ENCODE measurements at regions not wholly inside any gene's neighbourhood (a gene's known extent, or its start where the extent isn't known, plus 50 kb on each side); places are given as distances from the start of the nearest gene placed in this dataset.

DNA sequence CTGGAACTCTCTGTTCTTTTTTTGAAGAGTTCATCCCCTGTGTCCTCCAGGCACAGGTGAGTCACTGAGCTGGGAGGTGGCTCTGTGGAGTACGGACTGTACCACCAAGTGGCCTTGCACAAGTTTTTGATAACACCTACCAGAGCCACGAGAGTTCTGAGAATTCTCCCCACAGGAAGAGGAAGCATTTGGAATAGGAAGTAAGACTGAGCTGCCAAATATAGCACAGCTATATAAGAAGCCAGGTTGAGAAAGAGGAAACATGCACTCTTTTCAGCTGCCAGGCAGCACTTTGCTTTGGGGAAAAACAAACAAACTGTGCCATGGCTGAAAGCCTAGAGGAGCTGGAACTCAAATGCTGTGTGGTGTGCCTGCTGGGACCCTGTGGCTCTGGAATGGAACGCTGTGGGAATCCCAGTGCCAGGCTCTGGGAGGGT is 70.8 kb upstream of the RIPOR2 start (continued):
- TF ChIP-seq TBL1XR1 (IDR thresholded peaks at IDR 0.05; ENCODE audit: low read depth, low read length), result no peak
- TF ChIP-seq EP300 (IDR thresholded peaks at IDR 0.05; ENCODE audit: borderline replicate concordance in 1 of 2, control insufficient read depth in 1 of 2, low read depth in 2 of 2, low read length in 2 of 2), result peak in 1 of 2 experiments; percentile 44; a peak in 1 of 4 replicates
- TF ChIP-seq MYB (IDR thresholded peaks at IDR 0.05; ENCODE audit: borderline replicate concordance, low read depth, low read length), result no peak
- TF ChIP-seq USF2 (IDR thresholded peaks at IDR 0.05; ENCODE audit: borderline replicate concordance, low read depth, low read length), result no peak
- peak; percentile 74; the same call in 1 of the 2 replicates for TF ChIP-seq MEF2A (IDR thresholded peaks at IDR 0.05; ENCODE audit: insufficient read depth, low read depth, low read length)
- TF ChIP-seq SMARCA5 (IDR thresholded peaks at IDR 0.05), result no peak
- TF ChIP-seq MTA2 (IDR thresholded peaks at IDR 0.05; ENCODE audit: low read depth), result no peak
- TF ChIP-seq CHD4 (IDR thresholded peaks at IDR 0.05), result no peak
- no peak for TF ChIP-seq ZNF24 (IDR thresholded peaks at IDR 0.05)
- no peak for TF ChIP-seq BRCA1 (IDR thresholded peaks at IDR 0.05; ENCODE audit: low read depth, low read length)
- TF ChIP-seq IKZF2 (IDR thresholded peaks at IDR 0.05), result peak; percentile 52 to 79; a peak in 2 of 4 replicates
- no peak for TF ChIP-seq CUX1 (IDR thresholded peaks at IDR 0.05; ENCODE audit: insufficient replicate concordance, low read depth, low read length)
- TF ChIP-seq MXI1 (IDR thresholded peaks at IDR 0.05; ENCODE audit: low read depth, low read length), result peak; percentile 26; the same call in 1 of the 2 replicates
- TF ChIP-seq ATF7 (IDR thresholded peaks at IDR 0.05; ENCODE audit: low read depth), result 0 out of 2 replicates have a peak, but pooled peaks have one; percentile 17
- peak; percentile 84 for TF ChIP-seq EED (IDR thresholded peaks at IDR 0.05; ENCODE audit: low read depth)
- no peak for TF ChIP-seq WRNIP1 (IDR thresholded peaks at IDR 0.05; ENCODE audit: borderline replicate concordance, low read depth, low read length)
- TF ChIP-seq ETV6 (conservative IDR thresholded peaks at IDR 0.05 in 1 of 2, IDR thresholded peaks at IDR 0.05 in 1 of 2; ENCODE audit: borderline replicate concordance in 1 of 2, low read depth in 1 of 2), result peak in 1 of 2 experiments; percentile 94; a peak in 2 of 4 replicates
- TF ChIP-seq CBFB (IDR thresholded peaks at IDR 0.05; ENCODE audit: low read depth), result no peak
- TF ChIP-seq GABPA (IDR thresholded peaks at IDR 0.05; ENCODE audit: low read depth), result 0 out of 2 replicates have a peak, but pooled peaks have one; percentile 44
- TF ChIP-seq TAF1 (IDR thresholded peaks at IDR 0.05; ENCODE audit: borderline replicate concordance, low read depth, low read length), result no peak
- TF ChIP-seq JUNB (IDR thresholded peaks at IDR 0.05), result no peak
- TF ChIP-seq MEF2B (IDR thresholded peaks at IDR 0.05; ENCODE audit: partially characterized antibody, poor library complexity, severe bottlenecking), result peak; percentile 70

Data from GM12878 (cell line).